Hematopoietic multipotent progenitor cell treated with erythropoietin and hydrocortisone succinate and interleukin-3 and kit ligand, for 8 days (in vitro differentiated cells): ENCODE measurements at regions not wholly inside any gene's neighbourhood (a gene's known extent, or its start where the extent isn't known, plus 50 kb on each side); places are given as distances from the start of the nearest gene placed in this dataset.
A peak's percentile ranks its signal among the peaks of the same experiment; 100 is the strongest.

Experiments used
- DNase-seq: peaks from one replicate; pipeline ENCODE4 v3.0.0-alpha.2; 2015

DNA sequence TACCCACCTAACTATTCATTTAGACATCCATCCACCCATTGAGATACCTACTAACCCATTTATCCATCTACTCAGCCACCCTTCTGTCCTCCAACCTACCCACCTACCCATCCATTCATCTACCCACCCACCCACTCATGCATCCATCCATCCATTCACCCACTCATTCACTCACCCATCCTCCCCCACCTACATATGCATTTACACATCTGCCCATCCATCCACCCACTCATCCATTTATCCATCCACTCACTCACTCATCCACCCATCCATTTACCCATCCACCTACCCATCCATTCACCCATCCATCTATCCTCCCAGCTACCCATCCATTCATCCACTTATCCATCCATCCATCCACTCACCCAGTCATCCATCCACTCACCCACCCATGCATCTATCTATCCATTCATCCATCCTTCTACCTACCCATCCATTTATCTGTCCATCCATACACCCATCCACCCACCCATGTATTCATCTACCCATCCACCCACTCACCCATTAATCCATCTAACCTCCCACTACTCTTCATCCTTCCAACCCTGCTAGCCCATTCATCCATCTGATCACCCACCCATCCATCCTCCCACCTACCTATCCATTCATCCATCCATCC is 378.7 kb downstream of the CTTN start:
- no peak for DNase-seq

DNA sequence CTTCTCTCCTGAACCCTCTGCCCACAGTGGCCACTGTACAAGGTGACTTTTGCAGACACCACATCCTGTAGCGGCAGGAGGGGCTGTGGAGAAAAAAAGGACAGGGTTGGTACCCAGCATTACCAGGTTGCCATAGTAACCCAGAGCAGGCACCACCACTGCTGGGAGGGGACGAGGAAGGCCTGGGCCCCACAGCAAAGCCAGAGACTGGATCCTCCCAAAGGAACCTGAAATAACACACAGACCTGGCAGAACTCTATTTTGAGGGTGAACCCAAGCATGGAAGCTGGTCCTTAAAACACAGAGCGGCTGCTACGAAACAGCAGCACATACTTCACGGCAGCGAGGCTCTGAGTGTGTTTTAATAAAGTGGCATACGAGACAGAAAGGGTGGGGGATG is 380.6 kb downstream of the CTTN start:
- no peak for DNase-seq

DNA sequence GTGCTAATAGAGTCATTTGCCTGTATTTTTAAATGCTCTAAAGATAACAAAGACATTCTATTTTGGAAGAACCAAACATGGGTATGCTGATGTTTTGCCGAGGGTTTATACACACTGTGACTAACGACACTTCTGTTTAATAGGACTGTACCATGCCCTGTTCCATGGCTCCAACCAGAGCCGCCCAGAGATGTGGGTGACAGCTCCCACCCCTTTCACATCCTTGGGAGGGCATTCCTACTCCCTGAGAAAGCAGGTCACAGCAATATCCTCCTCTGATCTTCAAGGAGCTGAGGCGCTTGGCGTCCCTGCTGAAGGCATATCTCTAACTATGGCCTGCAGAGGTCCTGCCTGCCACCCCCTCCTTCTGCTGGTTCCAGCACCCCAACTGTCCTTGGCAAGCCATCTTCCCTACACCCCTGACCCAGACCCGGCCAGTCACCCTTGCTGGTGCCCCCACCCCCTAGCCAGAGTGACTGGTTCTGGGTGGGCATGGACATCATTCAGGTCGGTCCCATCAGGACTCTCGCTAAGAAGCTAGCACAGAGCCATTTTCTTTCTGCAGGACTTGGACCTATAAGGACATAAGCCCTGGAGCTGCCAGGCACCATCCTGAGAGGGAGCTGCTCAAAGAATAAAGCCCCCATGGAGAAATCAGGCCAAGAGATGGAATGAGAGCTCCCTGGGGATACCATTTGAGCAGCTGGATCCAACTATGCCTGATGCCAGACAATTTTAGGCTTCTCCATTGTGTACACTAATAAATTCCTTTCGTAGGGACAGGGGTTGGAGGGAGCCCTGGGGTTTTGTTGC is 381.3 kb downstream of the CTTN start:
- no peak for DNase-seq

DNA sequence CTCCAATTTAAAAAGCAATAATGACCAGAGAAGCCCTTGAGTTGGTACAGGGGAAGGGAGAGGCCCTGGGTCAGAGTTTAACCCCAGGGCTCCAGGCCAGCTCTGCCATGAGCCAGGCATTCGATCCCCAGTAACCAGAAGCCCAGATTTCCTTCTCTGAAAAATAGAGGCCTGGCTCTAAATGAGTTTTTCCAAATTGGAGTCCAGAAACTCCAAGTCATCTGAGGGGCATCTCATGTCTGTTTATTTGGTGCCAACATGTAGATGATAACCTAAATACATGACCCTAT is 381.9 kb downstream of the CTTN start:
- DNase-seq: no peak

DNA sequence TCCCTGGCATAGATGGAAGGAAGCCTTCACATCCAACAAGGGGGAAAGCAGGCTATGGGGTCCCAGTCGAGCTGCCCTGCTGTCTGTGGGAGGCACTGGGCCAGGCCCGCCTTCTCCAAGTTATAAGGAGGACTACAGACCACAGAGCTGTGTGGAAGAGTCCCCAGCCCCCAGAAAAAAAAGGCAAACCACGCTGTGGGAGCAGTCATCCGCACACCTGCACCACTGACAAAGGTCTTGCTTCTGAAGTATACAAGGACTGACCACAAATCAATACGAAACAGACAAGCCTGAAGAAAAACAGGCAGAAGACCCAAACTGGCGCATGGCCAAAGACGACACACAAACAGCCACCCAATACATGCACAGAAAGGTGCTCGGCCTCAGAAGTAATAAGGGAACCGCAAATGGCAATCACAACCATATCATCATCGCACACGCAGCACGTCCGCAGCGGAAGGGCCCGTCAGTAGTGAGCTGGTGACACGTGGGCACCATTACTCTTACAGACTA is 384.1 kb downstream of the CTTN start:
- DNase-seq: no peak

DNA sequence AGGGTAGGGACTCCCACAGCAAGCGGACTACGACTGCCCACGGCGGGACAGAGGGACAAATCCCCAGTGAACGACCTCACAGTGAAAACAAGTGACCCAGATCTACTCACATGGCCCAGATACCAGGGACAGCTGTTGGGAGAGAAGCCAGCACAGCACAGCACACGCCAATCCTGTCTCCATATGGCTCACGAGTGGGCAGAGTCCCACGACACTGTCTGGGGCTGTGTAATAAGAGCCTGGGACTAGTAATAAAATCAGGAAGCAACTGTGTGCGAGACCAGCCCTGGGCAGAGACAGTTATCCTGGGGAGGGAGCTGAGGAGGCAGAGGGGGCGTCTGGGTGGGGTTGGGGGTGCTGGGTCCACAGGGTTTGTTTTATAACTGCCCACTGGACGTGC is 385.0 kb downstream of the CTTN start:
- no peak for DNase-seq

DNA sequence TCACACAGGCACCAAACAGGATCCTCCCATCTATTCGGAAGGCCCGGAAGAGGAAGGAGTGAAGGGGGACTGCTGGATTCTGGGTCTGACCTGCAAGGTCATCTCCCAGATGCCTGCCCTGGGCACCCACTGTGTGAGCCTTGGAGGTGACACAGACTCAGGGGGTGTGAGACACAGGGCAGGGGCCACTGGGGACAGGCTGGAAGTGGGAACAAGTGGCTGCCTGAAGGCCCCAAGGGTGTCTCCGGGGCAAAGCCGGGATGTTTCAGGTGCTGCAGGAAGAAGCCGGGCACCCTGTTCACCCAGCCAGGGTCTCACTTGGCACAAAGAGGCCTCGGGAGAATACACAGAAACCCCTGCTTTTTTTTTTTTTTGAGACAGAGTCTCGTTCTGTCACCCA is 385.5 kb downstream of the CTTN start:
- DNase-seq: no peak

DNA sequence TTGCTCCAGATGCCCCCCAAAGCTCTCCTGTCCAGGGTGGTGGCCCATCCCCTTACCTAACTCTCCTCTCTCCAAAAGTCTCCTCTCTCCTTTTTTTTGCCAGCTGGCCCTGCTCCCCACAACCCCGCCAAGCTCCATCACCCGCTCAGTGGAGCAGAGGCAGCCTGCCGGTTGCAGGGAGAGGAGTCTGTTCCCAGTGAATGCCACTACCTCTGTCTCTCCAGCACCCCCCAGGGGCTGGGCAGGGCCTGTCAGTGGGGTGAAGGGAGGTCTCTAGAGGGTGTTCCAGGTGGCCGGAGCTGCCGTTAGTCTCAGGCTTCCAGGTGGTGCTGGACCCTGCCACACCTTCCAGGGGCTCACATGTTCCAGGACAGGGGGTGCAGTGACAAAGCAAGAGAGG is 387.0 kb downstream of the CTTN start:
- DNase-seq: no peak

DNA sequence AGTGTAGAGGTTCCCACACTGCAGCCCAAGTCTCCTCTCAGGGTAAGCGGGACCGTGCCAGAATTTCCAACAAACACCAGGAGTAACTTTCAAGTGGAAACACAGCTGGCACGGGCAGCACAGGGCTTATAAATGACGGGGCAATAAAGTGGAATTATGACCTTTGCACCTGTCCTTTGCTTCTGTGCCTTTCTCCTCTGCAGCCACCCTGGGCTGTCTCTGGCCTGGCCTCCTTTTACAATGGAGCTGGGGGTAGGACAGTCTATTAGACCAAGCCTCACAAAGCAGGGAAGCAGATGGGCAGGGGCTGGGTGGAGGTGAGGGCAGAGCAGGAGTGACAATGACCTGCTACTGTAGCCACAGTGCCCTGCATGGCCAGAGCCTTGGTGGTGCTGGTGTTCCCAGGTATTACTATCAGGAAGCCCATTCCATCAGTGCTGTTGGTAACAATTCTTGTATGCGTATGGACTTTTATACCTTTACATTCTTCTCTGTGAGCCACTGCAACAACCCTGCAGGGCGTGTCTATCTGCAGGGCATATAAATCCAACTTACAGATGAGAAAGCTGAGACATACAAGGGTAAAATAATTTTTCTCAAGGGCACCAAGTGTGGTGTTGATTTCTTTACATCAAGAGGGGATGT is 387.8 kb downstream of the CTTN start:
- DNase-seq: no peak

DNA sequence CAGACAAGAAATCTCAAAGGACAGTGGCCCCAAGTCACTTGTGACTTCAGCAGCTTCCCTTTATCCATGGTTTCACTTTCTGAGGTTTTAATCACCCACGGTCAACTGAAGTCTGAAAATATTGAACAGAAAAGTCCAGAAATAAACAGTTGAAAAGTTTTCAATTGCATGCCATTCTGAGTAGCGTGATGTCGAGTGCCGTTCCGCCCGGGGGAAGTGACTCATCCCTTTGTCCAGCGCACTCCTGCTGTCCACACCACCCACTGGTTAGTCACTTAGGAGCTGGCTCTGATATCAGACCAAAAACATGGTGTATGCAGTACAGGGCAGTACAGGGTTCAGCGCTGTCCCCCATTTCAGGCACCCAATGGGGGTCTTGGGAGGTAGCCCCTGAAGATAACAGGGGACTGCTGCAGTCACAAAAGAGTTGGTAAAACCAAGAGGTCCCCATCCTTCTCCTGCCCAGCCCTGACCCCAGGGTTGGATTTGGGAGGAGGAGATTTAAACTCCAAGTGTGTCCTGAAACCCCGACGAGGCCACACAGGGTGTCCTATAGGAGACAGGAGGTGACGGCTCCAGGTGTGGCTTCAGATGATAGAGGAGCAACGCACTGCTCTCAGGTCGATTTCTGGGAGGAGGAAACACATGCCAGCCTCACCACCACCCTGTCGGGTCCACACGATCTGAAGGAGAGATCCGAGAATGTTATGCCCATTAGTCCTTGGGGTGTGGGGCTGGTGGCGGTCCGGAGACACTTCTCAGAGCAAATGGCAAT is 390.1 kb downstream of the CTTN start:
- no peak for DNase-seq

DNA sequence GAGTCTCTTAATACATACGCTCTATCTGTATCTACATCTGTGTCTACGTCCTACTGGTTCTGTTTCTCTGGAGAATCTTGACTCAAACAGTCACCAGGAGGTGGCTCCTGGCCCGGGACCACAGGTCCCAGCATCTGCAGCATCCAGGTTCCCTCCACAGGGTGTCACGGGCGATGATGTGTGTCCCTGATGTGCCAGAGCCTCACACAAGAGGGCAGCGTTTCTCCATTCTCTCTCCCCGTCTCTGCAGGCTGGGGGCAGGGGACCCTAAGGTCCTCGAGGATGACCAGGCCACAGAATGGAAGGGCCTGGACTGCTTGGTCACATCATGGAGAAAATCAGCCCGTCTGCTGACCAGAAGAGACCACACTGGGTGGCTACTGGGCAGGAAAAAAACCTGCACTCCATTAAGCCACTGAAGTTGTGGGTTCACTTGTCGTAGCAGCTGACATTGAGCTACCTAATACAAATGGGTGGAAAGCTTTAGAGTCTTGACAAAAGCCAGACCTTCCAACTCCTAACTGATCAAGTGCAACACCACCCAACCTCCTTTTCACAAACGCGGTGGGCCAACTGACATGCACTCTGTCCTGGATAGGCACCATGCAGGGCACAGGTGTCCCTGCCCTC is 392.5 kb downstream of the CTTN start:
- no peak for DNase-seq

DNA sequence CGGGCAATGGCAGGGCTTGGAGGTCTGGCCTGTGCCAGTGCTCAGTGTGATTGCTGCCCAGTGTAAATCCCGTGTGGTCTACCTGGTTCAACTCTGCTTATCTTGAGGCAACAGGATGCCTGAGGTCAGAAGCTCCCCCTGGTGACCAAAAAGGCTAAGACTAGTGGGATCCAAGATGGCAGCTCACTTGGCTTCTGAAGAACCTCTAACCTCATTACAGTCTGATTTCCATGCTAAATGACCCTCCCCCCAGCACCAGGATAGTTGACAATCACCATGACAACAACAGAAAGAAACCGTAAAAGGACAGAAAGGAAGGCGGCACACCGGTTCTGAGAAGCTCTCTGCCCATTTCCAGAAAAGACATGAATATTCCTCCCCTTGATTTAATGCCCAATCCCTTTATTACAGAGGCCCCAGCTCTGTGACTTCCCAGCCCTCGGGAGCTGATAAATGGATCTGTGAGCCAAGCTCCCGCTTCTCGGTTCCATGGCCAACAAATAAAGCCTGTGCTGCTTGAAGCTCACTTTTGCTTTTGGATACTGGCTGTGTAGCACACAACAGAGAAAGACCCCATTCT is 398.4 kb downstream of the CTTN start:
- peak; percentile 11 for DNase-seq

DNA sequence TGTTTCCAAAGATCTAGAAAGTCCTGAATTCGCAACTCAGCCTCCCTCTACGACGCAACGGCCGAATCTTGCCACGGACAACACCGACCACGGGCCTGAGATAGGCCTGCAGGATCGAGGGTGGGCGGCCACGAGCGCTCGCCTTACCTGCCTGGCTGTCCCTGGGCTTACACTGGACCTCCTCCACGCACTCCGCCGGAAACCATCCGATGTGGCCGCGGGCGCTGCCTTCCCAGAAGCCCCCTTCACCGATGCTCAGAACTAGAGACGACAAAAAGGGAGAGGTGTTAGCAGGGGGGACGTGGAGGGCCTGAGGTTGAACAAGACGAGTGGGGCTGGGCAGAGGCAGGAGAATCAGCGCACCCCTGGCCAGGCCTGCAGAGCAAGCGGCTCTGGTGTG is 400.0 kb downstream of the CTTN start:
- no peak for DNase-seq

DNA sequence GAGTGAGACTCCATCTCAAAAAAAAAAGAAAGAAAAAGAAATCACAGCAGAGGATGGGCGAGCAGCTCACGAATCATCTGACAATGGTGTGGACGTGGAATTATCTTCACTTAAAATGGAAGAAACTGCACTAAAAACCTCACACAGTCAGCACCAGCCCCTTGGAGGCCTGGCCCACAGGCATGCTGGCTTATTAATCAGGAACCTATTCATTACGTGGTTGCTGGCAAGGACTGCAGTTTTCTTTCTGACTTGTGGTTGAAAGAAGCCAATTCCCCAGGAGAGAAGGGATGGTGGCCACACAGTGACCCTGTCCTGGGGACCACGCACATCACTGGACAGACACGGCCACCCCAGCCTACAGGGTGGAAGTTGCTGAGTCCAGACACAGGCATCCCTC is 401.1 kb downstream of the CTTN start:
- DNase-seq: no peak

DNA sequence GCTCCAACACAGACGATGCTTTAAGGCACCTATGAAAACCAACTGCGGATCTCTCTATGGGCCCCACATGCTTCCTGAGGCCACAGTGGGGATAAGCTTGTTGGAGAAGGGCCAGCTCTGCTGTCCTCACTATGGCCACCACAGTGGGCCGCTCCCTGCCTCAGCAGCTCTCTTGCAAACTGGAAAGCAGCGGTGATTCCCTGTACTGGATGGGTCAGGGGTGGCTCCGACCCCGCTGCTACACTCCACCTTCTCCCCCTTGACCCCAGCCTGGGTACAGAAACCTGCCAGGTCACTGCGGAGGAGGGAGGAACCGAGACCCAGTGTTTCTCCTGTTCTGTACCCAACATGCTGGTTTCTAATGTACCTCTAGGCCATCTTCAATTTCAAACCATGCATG is 403.9 kb downstream of the CTTN start:
- no peak for DNase-seq

DNA sequence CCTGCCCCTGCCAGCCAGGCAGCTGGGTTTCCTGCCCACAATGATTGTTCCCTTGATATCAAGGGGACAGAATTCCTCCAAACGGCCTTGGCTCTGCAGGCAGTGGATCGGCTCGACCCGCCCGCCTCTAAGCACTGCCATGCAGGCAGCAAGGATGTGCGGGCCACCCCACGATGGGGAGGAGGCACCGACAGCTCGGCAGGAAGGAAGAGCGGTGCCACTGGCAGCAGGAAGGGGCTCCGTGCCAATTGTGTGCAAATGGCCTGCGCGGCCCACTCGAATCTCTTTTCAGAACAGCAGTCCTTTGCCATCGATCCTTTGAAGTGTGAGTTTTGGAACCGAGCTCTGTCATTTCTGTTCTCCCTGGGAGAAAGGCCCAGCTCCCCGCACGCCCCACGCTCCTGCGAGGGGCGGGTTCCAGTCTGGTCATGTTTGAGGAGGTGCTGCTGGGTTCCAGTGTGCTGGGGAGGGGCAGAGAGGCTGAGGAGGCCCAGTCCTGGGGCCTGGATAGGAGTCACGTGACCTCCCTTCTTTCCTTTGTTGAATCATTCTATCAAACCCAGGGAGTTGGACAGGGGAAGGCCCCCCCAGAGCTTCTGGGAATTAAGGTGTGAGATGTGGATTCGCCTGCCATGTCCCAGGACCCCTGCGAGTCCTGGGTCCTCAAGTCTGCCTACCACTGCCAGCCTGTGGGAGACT is 406.0 kb downstream of the CTTN start:
- no peak for DNase-seq

DNA sequence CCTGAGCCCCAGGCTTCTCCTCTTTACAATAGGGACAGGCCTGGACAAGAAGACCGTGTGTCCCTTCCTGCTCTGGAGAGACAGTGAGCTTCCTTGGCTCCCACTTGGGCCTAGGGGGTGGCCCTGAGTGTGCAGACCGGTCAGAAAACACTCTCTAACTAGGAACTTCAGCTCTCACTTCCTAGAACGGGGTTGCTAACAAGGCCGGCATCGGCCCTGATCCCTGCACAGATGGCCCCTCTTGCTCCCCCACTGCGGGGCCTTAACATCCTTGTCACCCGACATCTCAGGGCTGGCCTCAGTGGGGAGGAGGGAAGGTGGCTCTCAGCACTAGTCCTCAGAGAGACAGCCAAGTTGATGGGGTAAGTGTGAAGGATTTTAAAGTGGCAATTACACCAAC is 406.9 kb downstream of the CTTN start:
- DNase-seq: no peak

DNA sequence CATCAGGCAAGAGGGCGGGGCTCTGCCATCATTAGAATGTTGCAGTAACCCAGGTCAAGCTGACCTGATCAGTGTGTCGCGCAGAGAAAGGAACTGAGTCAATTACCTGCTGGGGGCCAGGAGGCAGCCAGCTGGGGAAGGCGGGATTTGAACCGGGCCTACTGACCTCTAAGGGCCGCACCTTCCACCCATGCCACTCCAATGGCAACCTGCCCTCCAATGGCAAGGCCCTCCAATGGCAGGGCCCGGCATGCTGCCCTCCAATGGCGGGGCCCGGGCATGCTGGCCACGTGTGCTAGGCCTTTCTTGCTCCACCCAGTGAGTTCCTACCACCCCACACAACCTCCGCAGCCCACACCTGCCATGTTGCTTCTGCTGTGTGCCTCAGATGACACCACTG is 407.6 kb downstream of the CTTN start:
- DNase-seq: no peak

DNA sequence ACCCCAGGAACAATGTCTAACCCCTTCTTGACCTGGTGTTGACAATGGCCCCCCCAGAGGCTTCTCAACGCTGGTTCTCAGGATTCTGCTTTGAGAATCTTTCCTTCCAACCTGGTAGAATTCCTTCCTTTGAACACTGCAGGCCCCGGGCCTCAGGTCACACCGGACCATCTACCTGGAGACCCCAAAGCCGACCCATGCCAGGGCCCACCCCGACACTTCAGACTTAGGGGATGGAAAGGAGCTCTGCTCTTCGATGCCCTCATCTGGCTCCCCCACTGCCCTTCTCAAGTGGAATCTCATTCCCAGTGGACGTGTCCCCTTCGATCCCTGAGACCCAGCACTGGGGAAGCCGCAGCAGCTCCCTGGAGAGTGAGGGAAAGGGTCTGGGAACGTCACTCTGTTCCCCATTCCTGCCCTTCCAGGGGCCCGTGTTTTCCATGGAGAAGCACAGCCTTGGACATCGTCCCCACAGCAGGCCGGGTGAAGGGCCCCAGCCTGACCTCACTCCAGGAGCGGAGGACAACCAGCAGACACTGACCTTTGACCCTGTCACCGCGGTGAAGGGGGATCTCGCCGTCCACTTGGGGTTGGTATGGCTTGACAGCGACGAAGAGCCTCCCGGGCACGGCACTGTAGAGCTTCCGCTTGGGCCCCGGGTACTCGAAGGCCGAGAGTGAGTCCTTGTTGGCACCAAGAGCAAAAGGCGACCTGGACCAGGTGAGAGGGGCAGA is 408.3 kb downstream of the CTTN start:
- DNase-seq: no peak

DNA sequence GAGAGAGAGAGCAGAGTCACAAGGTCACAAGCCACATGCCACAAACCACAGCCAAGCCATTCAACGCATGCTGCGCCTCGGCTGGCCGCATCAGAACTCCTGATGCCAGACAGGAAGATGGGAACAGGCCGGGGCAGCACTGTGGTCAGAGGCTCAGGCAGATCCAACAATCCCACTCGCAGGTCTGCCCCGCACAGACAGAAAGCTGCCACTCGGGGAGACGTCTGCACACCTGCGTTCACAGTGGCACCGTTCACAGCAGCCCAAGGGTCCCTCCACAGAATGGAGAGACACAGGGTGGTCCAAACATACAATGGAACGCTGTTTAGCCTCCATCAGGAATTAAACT is 408.8 kb downstream of the CTTN start:
- no peak for DNase-seq

DNA sequence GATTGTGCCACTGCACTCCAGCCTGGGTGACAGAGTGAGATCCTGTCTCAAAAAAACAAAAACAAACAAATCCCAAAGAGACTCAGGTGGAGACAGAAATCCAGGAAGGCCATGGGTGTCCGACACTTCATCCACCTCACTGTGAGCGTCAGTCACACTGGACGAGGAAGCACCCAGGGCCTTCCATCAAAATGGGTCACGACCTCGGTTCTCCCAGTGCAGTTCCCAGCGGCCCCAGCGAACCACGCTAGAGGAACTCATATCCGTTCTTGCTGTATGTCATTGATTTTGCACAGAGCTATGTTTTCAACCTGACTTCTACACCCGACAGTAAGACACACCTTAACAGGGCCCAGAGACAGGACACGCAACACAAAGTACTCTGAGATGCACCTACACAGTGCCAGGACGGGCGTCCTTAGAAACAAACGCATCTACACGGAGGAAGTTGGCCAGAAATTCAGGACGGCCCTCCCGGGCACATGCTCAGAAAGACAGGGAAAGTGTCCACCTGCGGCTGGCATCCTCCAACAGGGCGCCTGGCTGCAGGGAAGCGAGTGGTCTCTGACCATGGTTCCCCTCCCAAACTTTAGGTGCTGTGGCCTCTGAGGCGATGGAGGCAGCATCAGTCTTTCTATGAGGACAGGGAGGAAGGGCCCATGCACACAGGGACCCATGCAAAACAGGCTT is 410.5 kb downstream of the CTTN start:
- no peak for DNase-seq
